Neural crest cell (in vitro differentiated cells): ENCODE measurements at regions not wholly inside any gene's neighbourhood (a gene's known extent, or its start where the extent isn't known, plus 50 kb on each side); places are given as distances from the start of the nearest gene placed in this dataset.
"Not testable (repeated sequence)": the region's sequence is repeated elsewhere in the genome, so short reads cannot be mapped to it uniquely, and the experiment has no call there.

Experiments
- DNase-seq: peaks from one replicate; pipeline ENCODE4 v3.0.0; 2021; ENCODE audit warnings: low read depth, mixed read lengths, low spot score
- H3K27ac Mint-ChIP-seq: one replicate; pipeline ENCODE4 v1.8.0; 2021; ENCODE audit warnings: mild to moderate bottlenecking, mixed read lengths; ENCODE audit not compliant: unreplicated experiment
- H3K27me3 Mint-ChIP-seq: 2 replicates; pipeline ENCODE4 v1.8.0; 2021; ENCODE audit warnings: low read depth, mild to moderate bottlenecking, mixed read lengths
- H3K36me3 Mint-ChIP-seq: 2 replicates; pipeline ENCODE4 v1.8.0; 2021; ENCODE audit warnings: low read depth, mild to moderate bottlenecking, mixed read lengths
- H3K4me1 Mint-ChIP-seq: 2 replicates; pipeline ENCODE4 v1.8.0; 2021; ENCODE audit warnings: mixed read lengths
- H3K4me3 Mint-ChIP-seq: one replicate; pipeline ENCODE4 v1.8.0; 2021; ENCODE audit warnings: mild to moderate bottlenecking, mixed read lengths
- H3K9me3 Mint-ChIP-seq: 2 replicates; pipeline ENCODE4 v1.8.0; 2021; ENCODE audit warnings: mixed read lengths
- CTCF ChIP-seq: fragments of 200-600 bp; sonication (generic); conservative IDR thresholded peaks from 2 replicates; pipeline ENCODE4 v1.5.0; 2021; ENCODE audit warnings: antibody characterized with exemption, mild to moderate bottlenecking

- H3K36me3 Mint-ChIP-seq, result no peaks in the 10 kb centered on the region
- no peak for TF ChIP-seq CTCF
- DNase-seq, result no peak
- H3K4me3 Mint-ChIP-seq, result no peak overlapping the region
- H3K27ac Mint-ChIP-seq, result no peak overlapping the region
- H3K27me3 Mint-ChIP-seq, result no peaks in the 10 kb centered on the region
- no peaks in the 10 kb centered on the region for H3K9me3 Mint-ChIP-seq
- H3K4me1 Mint-ChIP-seq, result peaks cover 13% of the 10 kb centered on the region
These were observed 244.3 kb upstream of the CDH8 start for GRCh38 chr16:62280506-62280905.

- Mint-ChIP-seq H3K27me3 (no peaks in the 10 kb centered on the region), H3K9me3 (no peaks in the 10 kb centered on the region), H3K27ac (no peak overlapping the region), H3K36me3 (no peaks in the 10 kb centered on the region), H3K4me1 (peaks cover 13% of the 10 kb centered on the region), H3K4me3 (no peak overlapping the region)
- DNase-seq, result no peak
- no peak for TF ChIP-seq CTCF
These were observed 241.7 kb upstream of the CDH8 start for GRCh38 chr16:62277942-62278341.

GRCh38 chr16:62276637-62277036 lies 240.4 kb upstream of the CDH8 start:
- DNase-seq, result no peak
- H3K4me3 Mint-ChIP-seq, result no peak overlapping the region
- H3K36me3 Mint-ChIP-seq, result no peaks in the 10 kb centered on the region
- no peaks in the 10 kb centered on the region for H3K27me3 Mint-ChIP-seq
- peaks cover 13% of the 10 kb centered on the region for H3K4me1 Mint-ChIP-seq
- H3K9me3 Mint-ChIP-seq, result no peaks in the 10 kb centered on the region
- H3K27ac Mint-ChIP-seq, result no peak overlapping the region
- no peak for TF ChIP-seq CTCF

DNA sequence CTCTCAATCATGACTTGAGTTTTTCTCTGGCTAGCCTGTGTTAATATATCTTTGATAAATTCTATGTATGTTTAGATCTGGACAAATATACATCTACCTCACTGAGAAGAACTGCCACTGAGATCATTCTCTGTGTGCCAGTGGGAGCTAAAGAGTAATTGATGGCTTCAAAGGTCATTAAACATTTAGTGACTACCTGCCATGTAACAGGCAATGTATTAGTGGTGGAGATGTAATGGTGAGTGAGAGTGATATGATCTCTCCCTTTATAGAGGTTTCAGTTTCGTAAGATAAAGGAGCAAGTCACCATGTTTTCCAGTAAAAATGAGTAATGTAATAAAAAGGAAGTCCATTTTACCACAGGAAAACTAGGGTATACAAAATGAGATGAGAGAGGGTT lies 235.8 kb upstream of the CDH8 start:
- TF ChIP-seq CTCF, result no peak
- Mint-ChIP-seq H3K4me3 (no peak overlapping the region), H3K27ac (no peak overlapping the region)

GRCh38 chr16:62261760-62262159 lies 225.5 kb upstream of the CDH8 start:
- Mint-ChIP-seq H3K27me3 (no peaks in the 10 kb centered on the region), H3K36me3 (no peaks in the 10 kb centered on the region), H3K4me1 (peaks cover 4% of the 10 kb centered on the region), H3K27ac (no peak overlapping the region), H3K4me3 (no peak overlapping the region), H3K9me3 (peaks cover 11% of the 10 kb centered on the region)
- no peak for TF ChIP-seq CTCF
- DNase-seq, result no peak

More for the DNA sequence above, 235.8 kb upstream of the CDH8 start:
- no peak for DNase-seq
- H3K9me3 Mint-ChIP-seq, result no peaks in the 10 kb centered on the region
- H3K36me3 Mint-ChIP-seq, result peaks cover 3% of the 10 kb centered on the region
- peaks cover 10% of the 10 kb centered on the region for H3K4me1 Mint-ChIP-seq
- H3K27me3 Mint-ChIP-seq, result no peaks in the 10 kb centered on the region

GRCh38 chr16:62258931-62259435 lies 222.7 kb upstream of the CDH8 start:
- DNase-seq, result not testable (repeated sequence)

More at GRCh38 chr16:62258931-62259435, 222.7 kb upstream of the CDH8 start:
- H3K36me3 Mint-ChIP-seq, H3K4me3 Mint-ChIP-seq, H3K27me3 Mint-ChIP-seq, H3K9me3 Mint-ChIP-seq, H3K27ac Mint-ChIP-seq: not testable (repeated sequence)
- H3K4me1 Mint-ChIP-seq, result peaks cover 24% of the 10 kb centered on the region
